ENCODE measurements at regions not wholly inside any gene's neighbourhood (a gene's known extent, or its start where the extent isn't known, plus 50 kb on each side); places are given as distances from the start of the nearest gene placed in this dataset.

DNA sequence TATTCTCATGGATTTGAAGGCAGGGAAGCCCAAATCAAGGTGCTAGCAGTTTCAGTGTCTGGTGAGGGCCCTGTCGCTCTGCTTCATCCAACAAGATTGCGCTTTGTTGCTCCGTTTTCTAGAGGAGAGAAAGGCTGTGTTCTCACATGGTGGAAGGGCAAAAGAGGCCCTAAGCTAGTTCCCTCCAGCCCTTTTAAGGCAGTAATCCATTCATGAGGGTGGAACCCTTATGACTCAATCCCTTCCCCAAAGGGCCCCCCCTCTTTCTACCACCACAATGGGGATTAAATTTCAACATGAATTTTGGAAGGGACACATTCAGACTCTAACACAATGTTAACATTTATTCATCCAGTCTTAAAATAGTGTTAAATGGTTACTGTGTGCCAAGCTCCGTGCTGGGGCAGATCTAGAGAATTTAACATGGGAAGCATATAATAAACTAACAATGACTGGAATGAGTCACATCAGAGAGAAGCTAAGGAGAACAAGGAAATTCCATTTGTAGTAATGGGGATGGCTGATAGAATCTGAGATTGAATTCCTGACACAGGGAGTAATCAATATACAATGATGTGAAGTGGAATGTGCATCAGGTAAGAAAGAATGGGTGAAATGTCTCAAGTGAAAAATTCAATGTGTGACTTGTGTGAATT lies 382.8 kb upstream of the ZNF608 start:
- TF ChIP-seq, protein P1, sequence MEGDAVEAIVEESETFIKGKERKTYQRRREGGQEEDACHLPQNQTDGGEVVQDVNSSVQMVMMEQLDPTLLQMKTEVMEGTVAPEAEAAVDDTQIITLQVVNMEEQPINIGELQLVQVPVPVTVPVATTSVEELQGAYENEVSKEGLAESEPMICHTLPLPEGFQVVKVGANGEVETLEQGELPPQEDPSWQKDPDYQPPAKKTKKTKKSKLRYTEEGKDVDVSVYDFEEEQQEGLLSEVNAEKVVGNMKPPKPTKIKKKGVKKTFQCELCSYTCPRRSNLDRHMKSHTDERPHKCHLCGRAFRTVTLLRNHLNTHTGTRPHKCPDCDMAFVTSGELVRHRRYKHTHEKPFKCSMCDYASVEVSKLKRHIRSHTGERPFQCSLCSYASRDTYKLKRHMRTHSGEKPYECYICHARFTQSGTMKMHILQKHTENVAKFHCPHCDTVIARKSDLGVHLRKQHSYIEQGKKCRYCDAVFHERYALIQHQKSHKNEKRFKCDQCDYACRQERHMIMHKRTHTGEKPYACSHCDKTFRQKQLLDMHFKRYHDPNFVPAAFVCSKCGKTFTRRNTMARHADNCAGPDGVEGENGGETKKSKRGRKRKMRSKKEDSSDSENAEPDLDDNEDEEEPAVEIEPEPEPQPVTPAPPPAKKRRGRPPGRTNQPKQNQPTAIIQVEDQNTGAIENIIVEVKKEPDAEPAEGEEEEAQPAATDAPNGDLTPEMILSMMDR (IDR thresholded peaks at IDR 0.05) = no peak
- TF ChIP-seq POLR2A (IDR thresholded peaks at IDR 0.05) = no peak
